ENCODE measurements at regions not wholly inside any gene's neighbourhood (a gene's known extent, or its start where the extent isn't known, plus 50 kb on each side); places are given as distances from the start of the nearest gene placed in this dataset.

DNA sequence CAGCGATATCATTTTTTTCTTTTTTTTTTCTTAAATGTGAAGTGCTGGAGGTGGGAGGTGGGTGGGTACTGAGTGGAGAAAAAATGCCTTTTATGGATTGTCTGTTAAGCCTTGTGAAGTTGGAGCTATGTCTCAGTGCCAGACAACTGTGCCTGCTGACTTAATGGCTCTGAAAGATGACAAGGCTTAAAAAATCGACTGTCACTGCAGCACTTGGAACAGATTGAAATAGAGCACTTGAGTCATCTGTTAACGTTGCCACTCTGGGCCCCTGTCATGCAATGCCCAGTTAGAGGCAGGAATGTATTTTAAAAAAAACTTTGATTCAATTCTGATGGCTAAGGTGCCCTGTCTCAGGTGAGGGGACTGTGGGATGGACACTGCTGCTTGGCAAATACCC, 108.2 kb upstream of the HS3ST2 start:
- BruUV-seq (replicated peaks), result no TSS peak
- Histone ChIP-seq H3K4me1 (ENCODE audit: insufficient read depth, low read length, poor library complexity, severe bottlenecking) (no peaks in the 10 kb centered on the region), H3K4me3 (ENCODE audit: low read depth, low read length, poor library complexity, severe bottlenecking) (no peak overlapping the region), H3K9me3 (ENCODE audit: low read depth, low read length, poor library complexity, severe bottlenecking) (no peaks in the 10 kb centered on the region), H3K27ac (ENCODE audit: low read depth, low read length, poor library complexity, severe bottlenecking) (no peak overlapping the region), H3K36me3 (ENCODE audit: insufficient read depth, low read length, poor library complexity, severe bottlenecking) (no peaks in the 10 kb centered on the region), H3K27me3 (replicated peaks; ENCODE audit: insufficient read depth, low read depth, low read length, poor library complexity) (peaks cover 4% of the 10 kb centered on the region)
- no peak for DNase-seq (ENCODE audit: low spot score)
- ChIA-PET POLR2A (ENCODE audit: low non-redundant PET) (no interaction called here), CTCF (no interaction called here)
- TF ChIP-seq CTCF (conservative IDR thresholded peaks at IDR 0.05; ENCODE audit: low read depth, low read length) (no peak), EZH2 (IDR thresholded peaks at IDR 0.05; ENCODE audit: borderline replicate concordance, low read depth, low read length, poor library complexity, severe bottlenecking) (no peak)
- intact Hi-C loops (cut with micrococcal nuclease; ENCODE audit: unreplicated experiment), result loop anchor here (10.0 kb wide), 1 partner anchor 99 kb away; no protein-coding TSS in a partner anchor

GRCh38 chr16:22710326-22710725, 103.6 kb upstream of the HS3ST2 start:
- H3K36me3 ChIP-seq (ENCODE audit: insufficient read depth, low read length, poor library complexity, severe bottlenecking), result no peaks in the 10 kb centered on the region
- no peak for TF ChIP-seq EZH2 (IDR thresholded peaks at IDR 0.05; ENCODE audit: borderline replicate concordance, low read depth, low read length, poor library complexity, severe bottlenecking)
- no peak for TF ChIP-seq CTCF (conservative IDR thresholded peaks at IDR 0.05; ENCODE audit: low read depth, low read length)
- peaks cover 13% of the 10 kb centered on the region for H3K9me3 ChIP-seq (ENCODE audit: low read depth, low read length, poor library complexity, severe bottlenecking)
- ChIA-PET POLR2A (ENCODE audit: low non-redundant PET) (no interaction called here), CTCF (interaction anchor here (0.6 kb wide), 1 partner anchor 1156 kb away, joined by 4 read pairs; no protein-coding TSS in a partner anchor)
- no peak overlapping the region for H3K4me3 ChIP-seq (ENCODE audit: low read depth, low read length, poor library complexity, severe bottlenecking)
- no peaks in the 10 kb centered on the region for H3K4me1 ChIP-seq (ENCODE audit: insufficient read depth, low read length, poor library complexity, severe bottlenecking)
- no peak overlapping the region for H3K27ac ChIP-seq (ENCODE audit: low read depth, low read length, poor library complexity, severe bottlenecking)
- no peak for DNase-seq (ENCODE audit: low spot score)
- BruUV-seq (replicated peaks), result no TSS peak
- peaks cover 11% of the 10 kb centered on the region for H3K27me3 ChIP-seq (replicated peaks; ENCODE audit: insufficient read depth, low read depth, low read length, poor library complexity)
- intact Hi-C loops (cut with micrococcal nuclease; ENCODE audit: unreplicated experiment), result no loop called here

DNA sequence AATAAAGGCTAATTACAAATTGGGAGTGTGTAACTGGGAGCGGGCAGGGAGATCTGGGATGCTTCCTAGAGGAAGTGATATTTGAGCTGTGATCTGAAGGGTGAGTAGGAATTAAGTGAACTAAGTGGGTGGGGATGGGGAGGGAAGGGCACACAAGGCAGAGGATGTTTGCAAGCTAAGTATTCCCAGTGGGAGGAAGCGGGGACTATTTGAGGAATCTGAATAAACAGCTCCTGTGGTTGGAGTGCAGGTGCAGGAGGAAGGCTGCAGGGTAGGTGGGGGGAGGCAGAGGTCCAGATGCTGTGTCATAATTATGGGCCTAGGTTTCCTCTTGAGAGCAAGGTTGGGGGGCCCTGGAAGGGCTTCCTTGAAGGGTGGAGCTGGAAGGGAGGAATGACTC, 102.1 kb upstream of the HS3ST2 start:
- CTCF ChIA-PET, result no interaction called here
- intact Hi-C loops (cut with micrococcal nuclease; ENCODE audit: unreplicated experiment), result no loop called here
- TF ChIP-seq CTCF (conservative IDR thresholded peaks at IDR 0.05; ENCODE audit: low read depth, low read length), result no peak
- no peak for TF ChIP-seq EZH2 (IDR thresholded peaks at IDR 0.05; ENCODE audit: borderline replicate concordance, low read depth, low read length, poor library complexity, severe bottlenecking)
- DNase-seq (ENCODE audit: low spot score), result no peak
- Histone ChIP-seq H3K9me3 (ENCODE audit: low read depth, low read length, poor library complexity, severe bottlenecking) (peaks cover 13% of the 10 kb centered on the region), H3K27ac (ENCODE audit: low read depth, low read length, poor library complexity, severe bottlenecking) (no peak overlapping the region), H3K36me3 (ENCODE audit: insufficient read depth, low read length, poor library complexity, severe bottlenecking) (no peaks in the 10 kb centered on the region), H3K4me1 (ENCODE audit: insufficient read depth, low read length, poor library complexity, severe bottlenecking) (no peaks in the 10 kb centered on the region), H3K27me3 (replicated peaks; ENCODE audit: insufficient read depth, low read depth, low read length, poor library complexity) (peaks cover 9% of the 10 kb centered on the region), H3K4me3 (ENCODE audit: low read depth, low read length, poor library complexity, severe bottlenecking) (no peak overlapping the region)
- BruUV-seq (replicated peaks), result no TSS peak
- POLR2A ChIA-PET (ENCODE audit: low non-redundant PET), result no interaction called here

Measured in A673 (cell line).